ENCODE measurements at regions not wholly inside any gene's neighbourhood (a gene's known extent, or its start where the extent isn't known, plus 50 kb on each side); places are given as distances from the start of the nearest gene placed in this dataset.

- Histone ChIP-seq H3K36me3 (ENCODE audit: control insufficient read depth, low read length) (no peaks in the 10 kb centered on the region), H3K4me2 (ENCODE audit: low read length) (no peak overlapping the region)
Observed at GRCh38 chr13:87777387-87777786, 106.2 kb downstream of the SLITRK5 start.

DNA sequence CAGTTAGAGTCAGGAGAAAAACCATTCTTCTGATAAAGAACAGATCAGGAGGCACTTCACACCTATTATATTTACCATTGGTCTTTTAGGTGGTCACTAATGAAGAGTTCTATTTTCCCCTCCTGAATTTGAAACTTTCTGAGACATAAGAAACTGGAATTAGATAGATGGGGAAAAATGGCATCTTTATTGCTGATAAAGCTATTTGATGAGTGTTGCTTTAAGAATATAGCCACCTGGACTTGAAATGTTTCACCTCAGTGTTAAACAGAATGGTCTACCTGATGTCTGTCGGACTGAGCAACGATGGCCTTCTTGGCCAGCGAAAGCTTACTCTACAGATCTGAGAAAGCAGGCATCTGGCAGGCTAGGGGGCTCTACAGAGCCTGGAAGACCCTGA, 107.0 kb downstream of the SLITRK5 start:
- Histone ChIP-seq H3K9me2 (replicated peaks; ENCODE audit: control insufficient read depth, low read length) (no peaks in the 10 kb centered on the region), H3K9me3 (ENCODE audit: control insufficient read depth, insufficient read depth, low read length) (no peaks in the 10 kb centered on the region), H3K4me1 (ENCODE audit: control insufficient read depth, low read length) (no peaks in the 10 kb centered on the region), H3K27ac (ENCODE audit: low read depth, low read length) (no peak overlapping the region), H3K36me3 (ENCODE audit: control insufficient read depth, low read length) (no peaks in the 10 kb centered on the region), H3K4me3 (ENCODE audit: low read length) (no peak overlapping the region), H3K27me3 (ENCODE audit: control insufficient read depth, low read length) (no peaks in the 10 kb centered on the region), H3K79me2 (ENCODE audit: control insufficient read depth, low read length) (no peaks in the 10 kb centered on the region), H3F3A (ENCODE audit: control insufficient read depth, insufficient read depth) (no peaks in the 10 kb centered on the region), H4K20me1 (ENCODE audit: control insufficient read depth, insufficient read depth, low read depth, low read length) (no peaks in the 10 kb centered on the region), H3K4me2 (ENCODE audit: low read length) (no peak overlapping the region)
- no peak for TF ChIP-seq EZH2phosphoT487 (IDR thresholded peaks at IDR 0.05; ENCODE audit: borderline replicate concordance, low read length)
- no peak for TF ChIP-seq CTCF (IDR thresholded peaks at IDR 0.05; ENCODE audit: low read depth, low read length, poor library complexity, severe bottlenecking)

More at GRCh38 chr13:87777387-87777786, 106.2 kb downstream of the SLITRK5 start:
- no peaks in the 10 kb centered on the region for H3K79me2 ChIP-seq (ENCODE audit: control insufficient read depth, low read length)
- H3F3A ChIP-seq (ENCODE audit: control insufficient read depth, insufficient read depth): no peaks in the 10 kb centered on the region
- H3K9me2 ChIP-seq (replicated peaks; ENCODE audit: control insufficient read depth, low read length): no peaks in the 10 kb centered on the region
- no peaks in the 10 kb centered on the region for H3K4me1 ChIP-seq (ENCODE audit: control insufficient read depth, low read length)
- no peaks in the 10 kb centered on the region for H4K20me1 ChIP-seq (ENCODE audit: control insufficient read depth, insufficient read depth, low read depth, low read length)
- no peaks in the 10 kb centered on the region for H3K9me3 ChIP-seq (ENCODE audit: control insufficient read depth, insufficient read depth, low read length)
- H3K4me3 ChIP-seq (ENCODE audit: low read length): no peak overlapping the region
- TF ChIP-seq EZH2phosphoT487 (IDR thresholded peaks at IDR 0.05; ENCODE audit: borderline replicate concordance, low read length) (no peak), CTCF (IDR thresholded peaks at IDR 0.05; ENCODE audit: low read depth, low read length, poor library complexity, severe bottlenecking) (no peak)
- no peak overlapping the region for H3K27ac ChIP-seq (ENCODE audit: low read depth, low read length)
- no peaks in the 10 kb centered on the region for H3K27me3 ChIP-seq (ENCODE audit: control insufficient read depth, low read length)

DNA sequence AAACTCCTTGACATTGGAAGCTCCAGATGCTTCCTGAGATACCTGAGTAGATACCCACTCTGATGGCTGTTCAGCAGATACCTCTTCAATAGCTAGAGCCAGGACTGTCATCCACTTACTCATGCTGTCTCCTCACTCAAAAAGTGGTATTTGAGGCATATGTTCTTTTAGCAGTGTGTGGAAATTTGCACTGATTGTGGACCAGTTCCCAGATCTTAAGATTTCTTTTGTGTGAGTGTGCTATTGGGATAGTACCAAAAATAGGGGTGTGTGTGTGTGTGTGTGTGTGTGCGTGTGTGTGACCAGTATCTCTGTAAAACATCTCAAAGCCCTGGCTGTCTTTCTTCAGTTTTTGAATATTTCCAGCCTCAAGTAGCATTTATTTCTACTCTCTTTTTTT, 108.3 kb downstream of the SLITRK5 start:
- H3K4me3 ChIP-seq (ENCODE audit: low read length): no peak overlapping the region
- H3K9me2 ChIP-seq (replicated peaks; ENCODE audit: control insufficient read depth, low read length): no peaks in the 10 kb centered on the region
- no peaks in the 10 kb centered on the region for H3K79me2 ChIP-seq (ENCODE audit: control insufficient read depth, low read length)
- H3K4me1 ChIP-seq (ENCODE audit: control insufficient read depth, low read length): no peaks in the 10 kb centered on the region
- H3F3A ChIP-seq (ENCODE audit: control insufficient read depth, insufficient read depth): no peaks in the 10 kb centered on the region
- TF ChIP-seq CTCF (IDR thresholded peaks at IDR 0.05; ENCODE audit: low read depth, low read length, poor library complexity, severe bottlenecking): no peak
- no peak for TF ChIP-seq EZH2phosphoT487 (IDR thresholded peaks at IDR 0.05; ENCODE audit: borderline replicate concordance, low read length)
- no peak overlapping the region for H3K27ac ChIP-seq (ENCODE audit: low read depth, low read length)
- no peaks in the 10 kb centered on the region for H3K36me3 ChIP-seq (ENCODE audit: control insufficient read depth, low read length)
- no peaks in the 10 kb centered on the region for H3K27me3 ChIP-seq (ENCODE audit: control insufficient read depth, low read length)
- H4K20me1 ChIP-seq (ENCODE audit: control insufficient read depth, insufficient read depth, low read depth, low read length): no peaks in the 10 kb centered on the region
- no peaks in the 10 kb centered on the region for H3K9me3 ChIP-seq (ENCODE audit: control insufficient read depth, insufficient read depth, low read length)
- no peak overlapping the region for H3K4me2 ChIP-seq (ENCODE audit: low read length)

GRCh38 chr13:87783366-87783765, 112.2 kb downstream of the SLITRK5 start:
- TF ChIP-seq CTCF (IDR thresholded peaks at IDR 0.05; ENCODE audit: low read depth, low read length, poor library complexity, severe bottlenecking): no peak
- TF ChIP-seq EZH2phosphoT487 (IDR thresholded peaks at IDR 0.05; ENCODE audit: borderline replicate concordance, low read length): no peak
- Histone ChIP-seq H3K36me3 (ENCODE audit: control insufficient read depth, low read length) (no peaks in the 10 kb centered on the region), H3K4me2 (ENCODE audit: low read length) (no peak overlapping the region), H3F3A (ENCODE audit: control insufficient read depth, insufficient read depth) (no peaks in the 10 kb centered on the region), H3K27me3 (ENCODE audit: control insufficient read depth, low read length) (no peaks in the 10 kb centered on the region), H3K9me2 (replicated peaks; ENCODE audit: control insufficient read depth, low read length) (no peaks in the 10 kb centered on the region), H3K9me3 (ENCODE audit: control insufficient read depth, insufficient read depth, low read length) (no peaks in the 10 kb centered on the region), H3K27ac (ENCODE audit: low read depth, low read length) (no peak overlapping the region), H4K20me1 (ENCODE audit: control insufficient read depth, insufficient read depth, low read depth, low read length) (no peaks in the 10 kb centered on the region), H3K4me1 (ENCODE audit: control insufficient read depth, low read length) (no peaks in the 10 kb centered on the region), H3K4me3 (ENCODE audit: low read length) (no peak overlapping the region), H3K79me2 (ENCODE audit: control insufficient read depth, low read length) (no peaks in the 10 kb centered on the region)
